ENCODE measurements at regions not wholly inside any gene's neighbourhood (a gene's known extent, or its start where the extent isn't known, plus 50 kb on each side); places are given as distances from the start of the nearest gene placed in this dataset.

DNA sequence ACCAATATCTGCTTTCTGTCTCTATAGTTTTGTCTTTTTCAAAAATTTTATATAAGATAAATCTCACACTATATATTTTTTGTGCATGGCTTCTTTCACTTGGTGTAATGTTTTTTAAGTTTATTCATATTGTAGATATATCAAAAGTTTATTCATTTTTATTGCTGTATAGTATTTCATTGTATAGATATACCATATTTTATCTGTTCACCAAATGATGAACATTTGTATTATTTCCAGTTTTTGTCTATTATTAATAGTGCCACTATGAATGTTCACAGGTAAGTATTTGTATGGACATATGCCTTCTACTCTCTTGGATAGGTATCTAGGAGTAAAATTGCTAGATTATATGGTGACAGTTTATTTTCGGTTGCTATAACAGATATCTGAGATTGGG is 289.5 kb upstream of the CITED2 start:
- TF ChIP-seq POLR2A (IDR thresholded peaks at IDR 0.05), result no peak
- TF ChIP-seq, protein P1, sequence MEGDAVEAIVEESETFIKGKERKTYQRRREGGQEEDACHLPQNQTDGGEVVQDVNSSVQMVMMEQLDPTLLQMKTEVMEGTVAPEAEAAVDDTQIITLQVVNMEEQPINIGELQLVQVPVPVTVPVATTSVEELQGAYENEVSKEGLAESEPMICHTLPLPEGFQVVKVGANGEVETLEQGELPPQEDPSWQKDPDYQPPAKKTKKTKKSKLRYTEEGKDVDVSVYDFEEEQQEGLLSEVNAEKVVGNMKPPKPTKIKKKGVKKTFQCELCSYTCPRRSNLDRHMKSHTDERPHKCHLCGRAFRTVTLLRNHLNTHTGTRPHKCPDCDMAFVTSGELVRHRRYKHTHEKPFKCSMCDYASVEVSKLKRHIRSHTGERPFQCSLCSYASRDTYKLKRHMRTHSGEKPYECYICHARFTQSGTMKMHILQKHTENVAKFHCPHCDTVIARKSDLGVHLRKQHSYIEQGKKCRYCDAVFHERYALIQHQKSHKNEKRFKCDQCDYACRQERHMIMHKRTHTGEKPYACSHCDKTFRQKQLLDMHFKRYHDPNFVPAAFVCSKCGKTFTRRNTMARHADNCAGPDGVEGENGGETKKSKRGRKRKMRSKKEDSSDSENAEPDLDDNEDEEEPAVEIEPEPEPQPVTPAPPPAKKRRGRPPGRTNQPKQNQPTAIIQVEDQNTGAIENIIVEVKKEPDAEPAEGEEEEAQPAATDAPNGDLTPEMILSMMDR (IDR thresholded peaks at IDR 0.05 in 4 of 5, conservative IDR thresholded peaks at IDR 0.05 in 1 of 5), result no peak
